Suprapubic skin (tissue), 4 donors: ENCODE measurements at regions not wholly inside any gene's neighbourhood (a gene's known extent, or its start where the extent isn't known, plus 50 kb on each side); places are given as distances from the start of the nearest gene placed in this dataset.

Source experiments
- DNase-seq, 2 donors: peaks; one replicate each; pipeline ENCODE4 v3.0.0-alpha.2; 2019; ENCODE audit warnings: low spot score in 2 of 2
- H3K27ac ChIP-seq: fragments of 200-600 bp; sonication (generic); one replicate; pipeline ENCODE4 v1.5.1; 2019
- H3K27me3 ChIP-seq: fragments of 200-600 bp; sonication (generic); one replicate; pipeline ENCODE4 v1.5.1; 2019
- H3K36me3 ChIP-seq: fragments of 200-600 bp; sonication (generic); one replicate; pipeline ENCODE4 v1.5.1; 2019
- H3K4me1 ChIP-seq: fragments of 200-600 bp; sonication (generic); one replicate; pipeline ENCODE4 v1.5.1; 2019
- H3K4me3 ChIP-seq: fragments of 200-600 bp; sonication (generic); one replicate; pipeline ENCODE4 v1.5.1; 2019; ENCODE audit warnings: mild to moderate bottlenecking
- H3K9me3 ChIP-seq: fragments of 200-600 bp; sonication (generic); one replicate; pipeline ENCODE4 v1.5.1; 2019
- CTCF ChIP-seq, 2 donors: fragments of 200-600 bp in 1 of 2; fragments of 450-650 bp in 1 of 2; sonication (generic) in 1 of 2; IDR thresholded peaks; one replicate each; pipeline ENCODE4 v1.5.1; 2016 to 2019; ENCODE audit warnings: antibody characterized with exemption in 2 of 2, mild to moderate bottlenecking in 1 of 2, moderate library complexity in 1 of 2
- EP300 ChIP-seq: sonication (generic); formaldehyde crosslinking; IDR thresholded peaks from one replicate; pipeline ENCODE4 v1.6.1; 2017; ENCODE audit warnings: antibody characterized with exemption
- POLR2A ChIP-seq, 2 donors: fragments of 450-650 bp; IDR thresholded peaks; one replicate each; pipeline ENCODE4 v1.6.1; 2017; ENCODE audit warnings: antibody characterized with exemption in 2 of 2, mild to moderate bottlenecking in 2 of 2, moderate library complexity in 2 of 2
- POLR2AphosphoS5 ChIP-seq, 3 donors: sonication (generic); formaldehyde crosslinking; IDR thresholded peaks; one replicate each; pipeline ENCODE4 v1.6.1; 2017; ENCODE audit warnings: antibody characterized with exemption in 3 of 3
- WGBS: methylation state at CpG from one replicate; pipeline ENCODE4 v1.1.5; 2018; 5-methylcytosine and 5-hydroxymethylcytosine counted together

GRCh38 chr3:21839592-21839991 is 88.6 kb upstream of the ZNF385D start:
- DNase-seq, result no peak
- TF ChIP-seq CTCF (IDR thresholded peaks at IDR 0.05) (peak in 1 of 2 donors; percentile 9), POLR2A (IDR thresholded peaks at IDR 0.05) (no peak)
- no peak overlapping the region for H3K27ac ChIP-seq
- H3K4me3 ChIP-seq, result no peak overlapping the region
- H3K27me3 ChIP-seq, result no peaks in the 10 kb centered on the region
- WGBS, result 94% methylated on average over 3 of the region's 3 CpGs
- no peaks in the 10 kb centered on the region for H3K36me3 ChIP-seq
- no peaks in the 10 kb centered on the region for H3K4me1 ChIP-seq
- no peaks in the 10 kb centered on the region for H3K9me3 ChIP-seq

GRCh38 chr3:21847005-21847404 is 96.0 kb upstream of the ZNF385D start:
- 77% methylated on average over 2 of the region's 2 CpGs for WGBS
- Histone ChIP-seq H3K9me3 (no peaks in the 10 kb centered on the region), H3K4me1 (no peaks in the 10 kb centered on the region), H3K4me3 (no peak overlapping the region), H3K27me3 (no peaks in the 10 kb centered on the region), H3K27ac (no peak overlapping the region), H3K36me3 (no peaks in the 10 kb centered on the region)
- TF ChIP-seq POLR2A (IDR thresholded peaks at IDR 0.05) (no peak), POLR2AphosphoS5 (IDR thresholded peaks at IDR 0.05) (no peak), EP300 (no peak), CTCF (IDR thresholded peaks at IDR 0.05) (no peak)
- DNase-seq, result no peak

DNA sequence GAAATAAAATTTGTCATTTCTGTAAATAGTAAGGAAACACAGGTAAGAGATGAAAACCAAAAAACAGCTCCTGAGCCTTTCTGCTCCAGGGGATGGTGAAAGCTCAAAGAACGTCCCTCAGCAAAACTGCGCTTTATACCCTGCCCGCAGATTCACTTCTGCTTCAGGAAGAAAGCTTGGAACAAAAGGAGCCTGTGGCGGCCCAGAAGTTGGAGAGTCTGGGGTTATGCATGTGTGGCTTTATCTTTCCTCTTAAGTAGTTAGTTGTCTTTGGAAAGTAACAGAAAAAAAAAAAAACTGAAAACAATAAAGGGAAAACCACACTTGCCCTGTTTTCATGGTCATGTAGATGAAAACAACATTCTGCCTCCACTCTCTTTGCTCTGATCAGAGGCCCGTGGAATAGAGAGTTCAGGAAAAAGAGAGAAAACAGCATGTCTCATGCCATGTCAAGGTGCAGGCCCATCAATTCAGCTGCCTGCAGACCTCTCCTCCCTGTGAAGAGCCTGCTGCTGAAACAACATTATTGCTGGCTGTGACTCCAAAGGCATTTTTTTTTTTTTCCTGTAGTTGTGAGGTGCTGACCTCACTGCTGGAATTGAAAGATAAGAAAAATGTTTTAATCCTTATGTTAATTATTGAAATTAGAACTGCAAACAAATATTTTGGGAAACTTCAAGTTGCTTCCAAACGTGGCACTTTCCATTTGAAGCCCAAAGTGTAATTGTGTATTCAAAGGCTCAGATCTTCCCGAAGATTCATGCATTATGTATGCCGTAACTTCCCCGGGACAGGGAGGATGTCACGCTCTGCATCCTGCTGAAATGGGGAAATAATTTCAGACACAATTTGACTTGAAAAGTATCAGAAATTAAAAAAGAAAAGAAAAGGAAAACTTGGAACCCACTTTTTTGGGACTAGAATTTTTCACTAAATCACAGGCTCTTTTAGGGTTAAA is 108.4 kb upstream of the ZNF385D start:
- Histone ChIP-seq H3K27ac (no peak overlapping the region), H3K36me3 (no peaks in the 10 kb centered on the region), H3K4me3 (no peak overlapping the region), H3K27me3 (no peaks in the 10 kb centered on the region), H3K4me1 (no peaks in the 10 kb centered on the region), H3K9me3 (no peaks in the 10 kb centered on the region)
- TF ChIP-seq EP300, result no peak
- no peak for TF ChIP-seq POLR2A (IDR thresholded peaks at IDR 0.05)
- TF ChIP-seq CTCF (IDR thresholded peaks at IDR 0.05), result no peak
- no peak for TF ChIP-seq POLR2AphosphoS5 (IDR thresholded peaks at IDR 0.05)
- 69% methylated on average over 10 of the region's 10 CpGs for WGBS
- DNase-seq, result no peak

DNA sequence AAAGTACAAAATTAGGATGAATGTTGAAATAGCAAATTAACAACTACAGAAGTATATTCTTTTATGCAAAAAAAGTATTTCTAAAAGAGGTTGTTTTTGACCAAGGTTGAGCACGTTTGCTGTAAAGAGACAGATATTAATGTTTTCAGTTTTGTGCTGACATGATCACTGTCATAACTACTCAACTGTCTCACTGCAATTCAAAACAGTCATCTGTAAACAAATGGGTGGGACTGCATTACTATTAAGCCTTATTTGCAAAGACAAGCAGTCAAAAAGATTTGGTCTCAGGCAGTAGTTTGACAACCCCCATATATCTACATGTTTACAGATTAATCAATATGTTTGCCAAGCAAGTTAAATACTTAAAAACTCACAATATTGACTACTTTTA is 109.1 kb upstream of the ZNF385D start:
- Histone ChIP-seq H3K27me3 (no peaks in the 10 kb centered on the region), H3K36me3 (no peaks in the 10 kb centered on the region), H3K4me1 (no peaks in the 10 kb centered on the region), H3K27ac (no peak overlapping the region), H3K4me3 (no peak overlapping the region), H3K9me3 (no peaks in the 10 kb centered on the region)
- WGBS, result 33% methylated on average over 1 of the region's 1 CpG
- TF ChIP-seq EP300 (no peak), POLR2A (IDR thresholded peaks at IDR 0.05) (no peak), POLR2AphosphoS5 (IDR thresholded peaks at IDR 0.05) (no peak)
- DNase-seq, result no peak

- WGBS, result 62% methylated on average over 1 of the region's 1 CpG
- no peaks in the 10 kb centered on the region for H3K9me3 ChIP-seq
These were observed 109.6 kb upstream of the ZNF385D start for GRCh38 chr3:21860657-21861056.

More at GRCh38 chr3:21860657-21861056, 109.6 kb upstream of the ZNF385D start:
- Histone ChIP-seq H3K27ac (no peak overlapping the region), H3K36me3 (no peaks in the 10 kb centered on the region), H3K4me1 (no peaks in the 10 kb centered on the region), H3K27me3 (no peaks in the 10 kb centered on the region), H3K4me3 (no peak overlapping the region)
- TF ChIP-seq POLR2A (IDR thresholded peaks at IDR 0.05) (no peak), EP300 (no peak), CTCF (IDR thresholded peaks at IDR 0.05) (no peak), POLR2AphosphoS5 (IDR thresholded peaks at IDR 0.05) (no peak)
- no peak for DNase-seq
